HG03064 (cell line): ENCODE measurements at regions not wholly inside any gene's neighbourhood (a gene's known extent, or its start where the extent isn't known, plus 50 kb on each side); places are given as distances from the start of the nearest gene placed in this dataset.

Experiments
- ATAC-seq: cut with Tn5 transposase; IDR thresholded peaks from one replicate; pipeline ENCODE4 v1.9.1; 2021; ENCODE audit warnings: low read depth; ENCODE audit not compliant: unreplicated experiment

GRCh38 chr18:27769152-27769551 lies 407.8 kb downstream of the CDH2 start:
- ATAC-seq, result no peak

DNA sequence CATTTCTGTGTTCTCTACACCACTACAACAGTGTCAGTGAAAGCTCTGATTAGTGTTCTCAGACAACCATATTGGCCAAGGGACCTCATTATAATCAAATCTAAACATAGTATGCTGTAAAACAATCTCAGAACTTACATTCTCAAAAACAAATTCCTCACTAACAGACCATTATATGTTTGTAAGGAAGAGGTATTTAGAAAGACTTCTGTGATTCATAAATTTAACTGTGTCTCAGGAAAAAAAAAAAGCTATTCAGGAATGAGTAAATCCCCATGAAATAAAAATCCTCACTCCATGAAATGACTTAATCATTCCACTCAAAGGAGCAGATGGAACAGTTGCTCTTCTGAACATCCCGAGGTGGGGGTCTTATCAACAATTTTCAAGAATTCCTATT lies 413.0 kb downstream of the CDH2 start:
- ATAC-seq, result no peak

GRCh38 chr18:27763341-27763740 lies 413.6 kb downstream of the CDH2 start:
- ATAC-seq, result no peak

- no peak for ATAC-seq
Measured at GRCh38 chr18:27762054-27762453, 414.9 kb downstream of the CDH2 start.

DNA sequence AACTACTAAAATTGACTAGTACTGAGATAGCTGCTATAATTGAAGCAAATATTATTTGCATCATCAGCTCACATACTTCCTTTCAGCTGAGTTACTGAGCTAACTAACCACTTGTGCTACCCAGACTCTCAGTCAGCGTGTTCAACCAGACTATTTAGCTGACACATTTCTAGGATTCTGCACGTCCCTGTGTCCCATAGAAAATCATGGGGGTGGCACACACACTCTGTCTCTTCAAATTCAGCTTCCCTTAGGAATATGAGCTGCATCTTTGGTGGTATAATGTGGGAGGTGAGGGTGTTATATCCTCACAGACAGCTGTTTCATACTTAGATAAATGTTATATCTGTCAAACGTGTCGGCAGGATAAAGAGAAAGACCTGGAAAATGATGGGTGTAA lies 424.0 kb downstream of the CDH2 start:
- ATAC-seq, result no peak

- no peak for ATAC-seq
Measured at GRCh38 chr18:27750923-27751322, 426.0 kb downstream of the CDH2 start.

- no peak for ATAC-seq
Measured at GRCh38 chr18:27750014-27750413, 426.9 kb downstream of the CDH2 start.

DNA sequence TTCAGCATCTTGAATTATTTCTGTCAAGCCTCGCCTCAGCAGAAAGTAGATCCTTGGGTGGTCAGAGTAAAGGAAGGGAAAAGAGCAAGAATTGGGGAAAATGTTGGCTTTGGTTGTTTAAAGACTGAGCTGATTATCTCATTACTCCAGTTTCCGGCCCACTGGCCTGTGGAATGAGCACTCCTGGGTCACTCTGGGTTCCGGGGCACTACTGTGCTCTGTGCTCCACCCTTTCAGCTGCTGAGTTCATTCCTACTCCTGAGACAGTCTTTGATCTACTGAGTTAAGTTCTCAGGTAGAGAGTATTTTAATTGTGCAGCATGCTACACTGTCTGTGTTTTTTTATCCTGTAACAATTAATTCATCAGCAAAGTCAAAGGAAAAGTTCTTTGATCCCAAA lies 427.7 kb downstream of the CDH2 start:
- no peak for ATAC-seq

- ATAC-seq, result no peak
Measured at GRCh38 chr18:27746241-27746640, 430.7 kb downstream of the CDH2 start.

- no peak for ATAC-seq
Measured at GRCh38 chr18:27735117-27735516, 441.8 kb downstream of the CDH2 start.

DNA sequence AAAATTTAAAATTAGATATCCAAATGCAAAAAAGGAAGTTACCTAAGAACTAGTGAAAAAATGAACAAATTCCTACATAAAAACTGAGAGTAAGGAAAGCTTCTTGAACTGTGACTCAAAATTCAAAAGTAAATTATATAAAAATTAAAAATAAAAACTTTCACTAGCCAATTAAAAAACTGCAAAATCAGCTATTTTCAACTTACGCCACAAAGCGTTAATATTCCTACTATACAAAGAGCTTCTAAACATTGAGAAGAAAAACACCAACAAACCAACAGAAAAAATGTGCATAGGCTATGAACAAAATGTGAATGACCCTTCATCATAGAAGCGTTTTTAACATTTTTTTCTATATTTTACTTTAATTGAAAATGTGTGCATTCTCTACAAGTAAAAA lies 445.7 kb downstream of the CDH2 start:
- ATAC-seq, result no peak

DNA sequence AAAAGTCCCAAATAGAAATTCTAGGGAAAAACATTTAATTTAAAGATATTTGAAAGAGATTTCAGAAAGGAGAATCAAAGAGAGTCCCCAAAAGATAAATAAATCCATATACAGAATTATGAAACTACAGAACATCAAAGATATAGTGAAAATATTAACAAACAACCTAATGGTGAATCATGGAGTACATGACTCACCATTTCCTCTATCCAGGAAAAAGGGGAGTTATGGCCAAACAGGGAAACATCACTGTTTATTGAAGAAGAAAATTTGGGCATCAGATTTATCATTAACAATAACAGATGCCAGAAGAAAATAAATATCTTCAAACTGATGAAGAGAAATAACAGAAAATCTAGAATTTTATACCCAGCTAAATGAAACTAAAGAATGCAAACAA lies 448.3 kb downstream of the CDH2 start:
- ATAC-seq, result no peak

DNA sequence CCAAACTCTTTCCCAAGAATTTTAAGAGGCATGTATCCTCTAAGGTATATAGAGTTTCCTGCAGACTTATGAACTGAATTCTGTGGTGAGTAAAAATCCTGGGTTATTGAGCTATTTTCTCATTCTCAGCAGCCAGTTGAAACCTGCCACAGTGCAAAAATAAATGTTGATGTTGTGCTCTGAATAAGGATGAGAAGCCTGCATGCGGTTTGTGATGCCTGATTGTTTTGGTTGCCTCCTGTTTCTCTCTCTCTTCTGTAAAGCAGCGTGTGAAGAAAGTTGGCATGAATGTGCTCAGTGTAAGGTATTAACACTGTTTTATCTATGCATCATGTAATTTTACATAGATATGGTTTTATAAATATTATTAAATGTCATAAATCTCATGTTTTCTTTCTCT lies 452.6 kb downstream of the CDH2 start:
- ATAC-seq, result no peak

DNA sequence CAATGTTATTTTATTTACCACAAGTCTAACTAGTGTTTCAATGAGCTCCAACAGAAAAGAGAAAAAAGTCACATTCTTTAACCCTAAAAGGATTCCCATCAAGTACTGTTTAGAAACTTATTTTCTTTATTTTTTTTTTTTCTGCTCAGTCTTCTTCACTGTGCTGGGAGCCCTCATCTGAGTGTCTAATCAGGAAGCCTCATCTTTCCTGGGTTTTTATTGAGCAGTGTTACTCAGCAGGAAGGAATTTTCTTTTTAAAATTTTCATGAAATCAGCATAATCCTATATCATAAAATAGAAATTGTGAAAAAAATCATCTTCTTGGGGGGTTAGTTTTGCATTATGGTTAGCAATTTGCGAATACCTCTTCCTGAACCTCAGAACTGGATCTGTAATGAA lies 453.8 kb downstream of the CDH2 start:
- no peak for ATAC-seq

DNA sequence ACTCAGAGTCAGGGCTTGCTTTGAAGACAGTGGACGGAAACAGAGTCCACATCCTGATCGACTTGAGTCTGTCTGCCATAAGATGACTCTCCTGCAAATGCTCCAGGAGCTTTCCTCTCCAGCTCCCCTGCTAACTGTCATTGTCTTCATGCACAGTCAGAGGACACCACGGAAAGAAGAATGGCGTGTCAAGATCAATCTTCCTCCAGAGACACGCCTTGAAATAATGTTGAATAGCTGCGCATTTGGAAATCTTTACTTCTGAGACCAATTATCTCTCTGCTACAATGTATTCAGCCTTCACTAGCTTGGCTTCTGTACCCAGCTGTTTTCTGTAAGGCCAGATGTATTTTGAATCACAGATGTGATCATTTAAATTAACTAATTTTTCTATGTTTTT lies 457.2 kb downstream of the CDH2 start:
- ATAC-seq, result no peak

GRCh38 chr18:27717816-27718215 lies 459.1 kb downstream of the CDH2 start:
- no peak for ATAC-seq

- ATAC-seq, result no peak
Measured at GRCh38 chr18:27717250-27717649, 459.7 kb downstream of the CDH2 start.

- ATAC-seq, result no peak
Measured at GRCh38 chr18:27715751-27716150, 461.2 kb downstream of the CDH2 start.

GRCh38 chr18:27713738-27714095 lies 463.2 kb downstream of the CDH2 start:
- ATAC-seq, result no peak

DNA sequence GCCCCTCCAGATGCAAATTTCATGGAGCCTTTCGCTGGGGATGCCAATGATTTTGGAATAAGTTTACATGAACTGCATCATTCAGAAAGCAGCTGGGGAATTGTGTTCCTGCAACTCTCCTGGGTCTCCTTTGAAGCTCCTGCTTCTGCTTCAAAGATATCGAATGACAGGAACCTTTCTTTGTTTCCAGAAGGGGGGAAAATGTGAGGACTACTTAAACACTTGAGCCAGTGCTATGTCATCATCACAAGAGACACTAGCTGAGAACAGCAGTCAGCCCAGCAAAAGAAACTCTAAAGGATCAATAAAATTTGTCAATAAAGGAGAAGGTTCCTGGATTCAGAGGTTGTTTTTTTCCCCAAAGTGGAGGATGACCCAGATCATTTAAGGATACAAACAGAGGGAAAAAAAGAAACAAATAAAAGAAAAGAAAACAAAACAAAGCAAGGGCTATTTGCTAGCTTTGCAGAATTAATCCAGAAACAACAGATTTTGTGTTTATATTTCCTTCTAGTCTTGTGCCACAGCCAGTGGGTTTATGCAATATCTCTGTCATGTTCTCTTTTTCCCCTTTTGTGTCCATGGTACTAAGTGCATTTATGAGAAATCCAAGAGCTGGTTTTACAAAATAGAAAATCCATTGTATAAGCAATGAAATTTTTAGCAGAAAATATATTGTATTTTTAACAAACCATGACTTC lies 463.7 kb downstream of the CDH2 start:
- ATAC-seq, result no peak

GRCh38 chr18:27712066-27712465 lies 464.9 kb downstream of the CDH2 start:
- no peak for ATAC-seq

DNA sequence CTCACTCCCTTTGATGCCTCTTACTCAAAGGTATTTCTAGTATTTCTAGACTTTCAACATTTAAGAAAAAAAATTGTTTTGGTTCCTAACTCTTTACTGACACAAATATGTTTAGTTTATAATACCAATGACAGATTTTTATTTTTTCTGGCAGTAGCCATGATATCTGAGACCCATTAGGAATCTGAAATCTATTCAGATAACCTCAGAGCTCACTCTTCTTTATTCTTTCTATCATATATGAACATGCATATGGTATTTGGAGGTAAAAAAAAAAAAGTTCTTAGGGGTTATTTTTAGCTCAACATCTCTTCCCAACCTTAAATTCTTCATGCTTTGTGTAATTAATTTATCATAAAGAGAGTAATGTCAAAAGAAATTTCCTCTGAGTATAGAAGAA lies 465.5 kb downstream of the CDH2 start:
- ATAC-seq, result no peak

GRCh38 chr18:27709344-27709743 lies 467.6 kb downstream of the CDH2 start:
- no peak for ATAC-seq
